GM19035 (cell line): ENCODE measurements at regions not wholly inside any gene's neighbourhood (a gene's known extent, or its start where the extent isn't known, plus 50 kb on each side); places are given as distances from the start of the nearest gene placed in this dataset.

Experiments
- ATAC-seq: cut with Tn5 transposase; IDR thresholded peaks from one replicate; pipeline ENCODE4 v1.9.1; 2021; ENCODE audit not compliant: unreplicated experiment

GRCh38 chr7:19455623-19456022, 253.2 kb downstream of the POLR1F start:
- ATAC-seq, result no peak

DNA sequence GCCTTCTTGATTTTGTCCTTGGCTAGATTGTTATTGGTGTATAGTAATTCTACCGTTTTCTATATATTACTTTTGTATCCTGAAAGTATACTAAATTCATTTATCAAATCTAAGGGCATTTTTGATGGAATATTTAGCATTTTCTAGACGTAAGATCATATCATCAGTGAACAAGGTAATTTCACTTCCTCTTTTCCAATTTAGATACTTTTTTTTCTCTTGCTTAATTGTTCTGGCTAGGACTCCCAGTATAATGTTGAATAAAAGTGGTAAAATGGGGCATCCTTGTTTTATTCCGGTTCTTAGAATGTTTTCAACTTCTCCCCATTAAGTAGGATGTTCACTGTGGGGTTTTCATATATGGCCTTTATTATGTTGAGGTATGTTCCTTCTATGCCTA, 260.7 kb downstream of the POLR1F start:
- no peak for ATAC-seq

DNA sequence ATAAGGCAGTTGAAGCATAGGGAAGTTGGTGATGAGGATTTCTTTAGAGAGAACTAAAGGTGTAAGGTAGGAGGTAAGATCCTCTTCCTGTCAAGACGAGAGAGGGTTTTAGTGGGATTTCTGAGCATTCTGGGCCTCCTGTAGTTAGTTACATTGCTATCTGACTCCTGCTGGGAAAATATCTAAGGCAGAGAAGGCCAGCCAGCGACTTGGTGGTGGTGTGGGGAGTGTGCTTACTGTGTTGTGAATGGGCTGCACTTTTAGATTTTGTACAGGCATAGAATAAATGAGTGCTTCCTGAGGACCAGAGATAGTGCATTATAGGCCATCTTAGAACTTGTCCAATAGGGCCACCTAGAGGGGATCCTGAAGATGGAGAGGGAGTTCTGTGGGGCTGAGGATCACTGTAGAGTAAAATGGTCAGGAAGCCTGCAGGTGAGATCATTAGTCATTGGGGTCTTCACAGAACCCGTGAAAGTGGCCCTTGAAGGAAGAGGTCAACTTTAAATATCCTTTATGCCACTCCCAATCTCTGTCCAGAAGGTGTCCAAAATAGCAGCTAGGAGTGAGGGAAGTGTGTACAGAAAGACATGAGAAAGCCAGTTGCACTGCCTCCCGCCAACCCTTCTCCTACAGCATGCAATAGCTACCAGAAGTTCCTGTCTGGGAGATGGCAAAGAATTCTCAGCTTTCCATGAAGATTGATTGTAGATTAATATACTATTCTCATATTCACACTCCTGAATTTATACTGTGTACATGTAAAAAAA, 266.6 kb downstream of the POLR1F start:
- ATAC-seq, result no peak

DNA sequence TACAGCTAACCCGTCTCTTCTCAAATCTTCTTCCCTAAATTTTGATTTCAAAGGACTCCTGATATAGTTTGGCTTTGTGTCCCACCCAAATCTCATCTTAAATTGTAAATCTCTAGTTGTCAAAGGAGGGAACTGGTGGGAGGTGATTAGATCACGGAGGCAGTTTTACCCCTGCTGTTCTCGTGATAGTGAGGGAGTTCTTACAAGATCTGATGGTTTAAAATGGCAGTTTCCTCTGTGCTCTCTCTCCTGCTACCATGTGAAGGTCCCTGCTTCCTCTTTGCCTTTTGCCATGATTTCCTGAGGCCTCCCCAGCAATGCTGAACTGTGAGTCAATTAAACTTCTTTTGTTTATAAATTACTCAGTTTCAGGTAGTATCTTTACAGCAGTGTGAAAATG, 269.3 kb downstream of the POLR1F start:
- ATAC-seq, result no peak

DNA sequence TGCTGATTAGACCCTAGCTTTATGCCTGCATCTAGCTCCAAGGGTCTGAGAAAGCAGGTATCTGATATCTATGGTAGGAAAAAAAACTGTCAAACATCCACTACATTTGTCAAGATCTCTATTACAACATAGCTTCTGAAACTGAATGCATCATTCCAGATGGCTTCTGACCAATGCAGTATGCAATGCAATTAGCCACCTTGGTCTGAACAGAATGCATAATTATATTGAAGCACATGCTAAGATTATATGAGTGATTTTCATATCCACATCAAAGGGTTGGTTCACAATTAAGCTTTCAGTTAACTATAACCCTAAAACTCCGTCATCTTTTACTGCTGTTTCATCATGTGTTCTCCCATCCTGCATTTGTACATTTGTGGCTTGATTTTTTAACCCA, 271.4 kb downstream of the POLR1F start:
- ATAC-seq, result no peak

- no peak for ATAC-seq
These were observed 280.9 kb downstream of the POLR1F start for GRCh38 chr7:19427944-19428343.

- ATAC-seq, result no peak
These were observed 276.6 kb upstream of the FERD3L start for GRCh38 chr7:19421861-19422260.

DNA sequence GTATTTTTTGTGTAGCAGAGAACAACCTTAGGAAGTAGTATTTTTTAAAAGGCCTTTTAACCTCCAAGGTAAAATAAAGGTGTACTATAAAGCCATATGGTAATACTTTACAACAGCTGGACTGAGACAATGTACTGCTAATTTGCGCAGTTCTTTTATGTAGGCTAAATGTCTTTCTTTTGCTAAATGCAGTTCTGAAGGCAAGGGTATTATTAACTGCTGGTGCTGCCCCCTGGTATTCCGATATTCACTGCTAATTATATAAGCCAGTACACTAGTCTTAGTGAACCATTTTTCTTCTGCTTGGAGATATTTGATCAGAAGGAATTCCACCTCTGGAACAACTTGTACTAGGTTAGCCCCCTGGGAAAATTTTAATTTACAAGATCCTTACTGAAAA, 272.0 kb upstream of the FERD3L start:
- no peak for ATAC-seq

GRCh38 chr7:19415123-19415522, 269.9 kb upstream of the FERD3L start:
- no peak for ATAC-seq

DNA sequence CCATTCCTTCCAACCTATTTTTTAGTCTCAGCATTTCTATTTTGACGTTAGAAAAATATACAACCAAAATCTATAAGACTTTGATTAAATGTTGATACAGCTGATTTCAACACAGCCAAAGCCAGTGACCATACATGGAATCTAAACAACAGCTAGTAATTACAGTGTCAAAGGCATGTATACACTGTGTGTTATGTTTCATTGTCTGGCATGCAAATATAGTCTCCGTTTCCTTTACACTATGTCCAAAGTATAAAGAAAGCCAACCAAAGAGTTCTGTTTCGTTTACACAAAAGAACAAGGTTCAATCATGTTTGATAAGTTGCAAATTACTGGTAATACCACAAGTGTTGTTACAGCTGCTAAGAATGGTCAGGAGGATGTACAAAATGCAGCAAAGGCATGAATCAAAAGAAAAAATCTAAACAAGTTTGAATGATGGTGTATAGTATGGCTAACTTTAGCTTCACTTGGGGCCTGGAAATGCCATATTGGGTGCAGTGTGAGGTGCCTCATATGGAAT, 268.3 kb upstream of the FERD3L start:
- ATAC-seq, result no peak

DNA sequence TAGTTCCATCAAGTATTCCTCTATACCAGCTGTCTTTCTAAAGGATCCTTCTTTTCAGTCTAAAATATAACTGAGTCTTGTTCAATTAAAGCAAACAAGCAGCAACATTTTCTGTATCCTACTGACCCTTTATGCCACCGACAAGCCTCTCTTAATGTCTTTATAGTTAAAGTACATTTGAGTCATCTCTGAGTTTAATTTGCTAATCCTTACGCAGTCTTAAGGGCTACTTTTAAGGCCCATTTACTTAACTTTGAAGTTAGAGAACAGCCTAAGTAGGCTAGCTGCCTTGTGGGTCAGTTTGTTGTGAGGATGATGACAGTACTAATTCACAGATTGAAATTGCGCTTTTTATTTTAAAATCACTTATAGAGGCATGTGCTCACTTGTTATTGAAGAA, 265.5 kb upstream of the FERD3L start:
- ATAC-seq, result no peak

GRCh38 chr7:19410106-19410505, 264.9 kb upstream of the FERD3L start:
- ATAC-seq, result no peak

- no peak for ATAC-seq
These were observed 263.5 kb upstream of the FERD3L start for GRCh38 chr7:19408706-19409220.

- ATAC-seq, result no peak
These were observed 262.0 kb upstream of the FERD3L start for GRCh38 chr7:19407270-19407669.

DNA sequence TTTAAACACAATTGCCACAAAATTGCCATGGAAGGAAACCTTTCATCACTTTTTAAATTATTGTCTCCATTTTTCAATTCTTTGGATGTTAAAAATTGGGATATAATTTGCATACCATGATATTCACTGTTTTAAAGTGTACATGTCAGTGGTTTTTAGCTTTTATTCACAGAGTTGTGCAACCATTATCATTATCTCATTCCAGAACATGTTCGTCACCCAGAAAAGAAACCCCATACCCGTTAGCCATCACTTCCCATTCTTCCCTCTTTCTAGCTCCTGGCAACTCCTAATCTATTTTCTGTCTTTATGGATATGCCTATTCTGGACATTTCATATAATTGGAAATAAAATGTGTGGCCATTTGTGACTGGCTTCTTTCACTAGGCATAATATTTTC, 260.3 kb upstream of the FERD3L start:
- no peak for ATAC-seq

- ATAC-seq, result no peak
These were observed 259.7 kb upstream of the FERD3L start for GRCh38 chr7:19404912-19405329.

DNA sequence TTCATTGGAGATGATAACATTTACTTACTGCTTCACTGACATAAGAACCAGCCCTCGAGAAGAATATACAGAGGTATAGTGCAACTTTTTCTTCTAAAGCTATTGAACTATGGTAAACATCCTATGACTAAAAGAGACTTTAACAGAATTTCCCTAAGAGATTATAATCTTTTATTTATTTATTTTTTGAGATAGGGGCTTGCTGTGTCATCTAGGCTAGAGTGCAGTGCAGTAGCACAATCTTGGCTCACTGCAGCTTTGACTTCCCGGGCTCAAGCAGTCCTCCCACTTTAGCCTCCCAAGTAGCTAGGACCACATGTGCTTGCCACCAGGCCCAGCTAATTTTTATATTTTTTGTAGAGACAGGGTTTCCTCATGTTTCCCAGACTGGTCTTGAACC, 258.5 kb upstream of the FERD3L start:
- no peak for ATAC-seq

DNA sequence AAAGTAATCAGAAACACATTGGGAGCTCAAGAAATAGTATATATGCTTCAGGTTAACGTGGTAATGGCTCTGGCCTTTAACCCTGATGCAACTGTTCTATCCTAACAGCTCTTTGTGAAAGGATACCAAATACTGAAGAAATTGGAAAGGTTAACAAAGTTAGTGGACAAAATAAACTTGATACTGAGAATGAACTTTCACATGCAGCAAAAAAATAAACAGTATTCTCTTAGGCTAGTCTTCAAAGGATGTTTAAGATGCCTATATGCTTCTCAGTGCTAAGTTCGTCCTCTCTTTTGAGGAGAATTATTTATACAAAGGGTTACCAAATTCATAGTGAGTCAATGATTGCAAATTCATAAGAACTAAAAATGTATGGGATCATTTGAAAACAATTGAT, 256.2 kb upstream of the FERD3L start:
- ATAC-seq, result no peak

GRCh38 chr7:19400758-19401254, 255.6 kb upstream of the FERD3L start:
- ATAC-seq, result no peak

DNA sequence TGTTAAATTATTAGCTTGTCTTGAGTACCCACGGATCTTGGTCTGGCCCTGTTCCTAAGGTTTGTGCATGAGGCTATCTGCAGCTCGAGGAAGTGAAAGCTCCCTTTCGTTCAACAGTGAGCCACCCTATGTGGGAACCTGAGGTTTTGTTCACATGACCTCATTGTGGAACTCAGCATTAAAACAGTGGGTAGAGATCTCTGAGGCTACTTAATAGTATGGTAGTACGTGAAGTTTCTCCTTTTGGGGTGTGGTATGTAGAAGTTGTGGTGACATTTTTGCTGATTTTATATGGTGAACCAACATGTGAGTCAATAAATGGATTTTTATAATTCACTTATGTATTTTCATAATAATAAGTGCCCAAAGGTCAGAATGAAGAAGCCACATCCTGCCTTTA, 252.7 kb upstream of the FERD3L start:
- peak; percentile 79 for ATAC-seq

DNA sequence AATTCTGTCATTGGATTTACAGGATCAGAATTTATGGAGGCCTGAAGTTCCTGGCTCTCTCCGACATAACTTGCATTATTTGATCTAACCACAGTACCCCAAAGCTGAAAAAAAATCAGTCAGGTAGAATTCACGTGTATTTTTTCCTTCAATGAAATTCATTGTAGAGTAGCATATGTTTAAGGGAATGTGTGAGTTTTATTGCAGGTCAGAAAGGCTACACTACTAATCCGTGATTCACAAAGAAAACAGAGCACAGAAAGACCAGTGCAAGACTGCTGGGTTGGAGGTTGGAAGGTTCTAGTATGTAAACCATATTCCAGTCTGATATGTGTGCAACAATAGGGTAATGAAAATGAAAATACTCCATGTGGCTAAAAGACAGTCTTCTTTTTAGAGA, 247.0 kb upstream of the FERD3L start:
- ATAC-seq, result no peak

GRCh38 chr7:19390795-19391194, 245.6 kb upstream of the FERD3L start:
- ATAC-seq, result no peak

DNA sequence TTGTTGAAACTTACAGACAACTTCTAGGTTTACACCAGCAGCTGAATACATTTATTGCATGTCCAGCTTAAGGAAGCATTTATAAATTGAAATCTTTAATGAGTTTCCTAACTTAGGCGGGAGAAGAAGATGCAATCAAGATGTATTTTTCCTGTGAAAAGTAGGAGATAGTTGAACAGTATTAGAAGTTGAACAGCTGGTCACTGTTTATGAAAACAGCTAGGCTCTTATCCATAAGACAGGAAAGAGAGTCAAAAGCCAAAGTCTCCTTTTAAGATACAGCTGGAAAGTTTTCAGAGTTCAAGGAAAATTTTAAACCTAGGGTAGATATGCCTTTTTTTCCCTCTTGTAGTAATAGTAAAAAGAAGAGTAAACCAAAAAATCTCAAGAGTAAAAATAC, 236.1 kb upstream of the FERD3L start:
- no peak for ATAC-seq
